Naive thymus-derived CD4-positive, alpha-beta T cell (primary cell): ENCODE measurements at regions not wholly inside any gene's neighbourhood (a gene's known extent, or its start where the extent isn't known, plus 50 kb on each side); places are given as distances from the start of the nearest gene placed in this dataset.

ENCODE experiments used
- ATAC-seq: fragments of 150-1000 bp; cut with Tn5 transposase; 2 replicates; pipeline ENCODE4 v1.10.0; 2021; ENCODE audit warnings: mild to moderate bottlenecking, moderate library complexity
- CTCF ChIA-PET: fragments of 350-600 bp; sonication (Branson Sonifier 250); formaldehyde crosslinking; loops from one replicate; lab custom pipeline; 2021; ENCODE audit warnings: antibody characterized with exemption; lab: Charles Lee
- POLR2A ChIA-PET: fragments of 350-600 bp; sonication (Branson Sonifier 250); formaldehyde crosslinking; loops from one replicate; lab custom pipeline; 2021; ENCODE audit warnings: antibody characterized with exemption, inconsistent platforms; lab: Charles Lee
- DNase-seq, 9 donors: peaks; one replicate each; pipeline versions ENCODE4 v3.0.0 to v3.0.0-alpha.2; 2020 to 2022; ENCODE audit warnings: mixed read lengths in 1 of 9
- H3K27ac ChIP-seq: one replicate; pipeline ENCODE4 v1.7.0; 2013; ENCODE audit warnings: mild to moderate bottlenecking, low read depth, low read length, moderate library complexity
- H3K27me3 ChIP-seq, 2 donors: one replicate each; pipeline ENCODE4 v1.7.0; 2013; ENCODE audit warnings: low read length in 2 of 2, mild to moderate bottlenecking in 2 of 2, moderate library complexity in 2 of 2; ENCODE audit not compliant: control insufficient read depth in 2 of 2, insufficient read depth in 2 of 2
- H3K36me3 ChIP-seq, 3 experiments: 1 replicate in 2 of 3; 2 replicates in 1 of 3; pipeline ENCODE4 v1.7.0; 2013; ENCODE audit warnings: low read length in 3 of 3, mild to moderate bottlenecking in 3 of 3, moderate library complexity in 1 of 3; ENCODE audit not compliant: insufficient read depth in 3 of 3, control insufficient read depth in 2 of 3
- H3K4me1 ChIP-seq, 2 donors: one replicate each; pipeline ENCODE4 v1.7.0; 2013; ENCODE audit warnings: low read length in 2 of 2, mild to moderate bottlenecking in 2 of 2, moderate library complexity in 1 of 2; ENCODE audit not compliant: control insufficient read depth in 2 of 2, insufficient read depth in 2 of 2
- H3K4me3 ChIP-seq: 2 replicates; pipeline ENCODE4 v1.7.0; 2013; ENCODE audit warnings: mild to moderate bottlenecking, low read length
- H3K9me3 ChIP-seq, 3 experiments: 1 replicate in 2 of 3; 2 replicates in 1 of 3; pipeline ENCODE4 v1.7.0; 2013; ENCODE audit warnings: low read length in 3 of 3; ENCODE audit not compliant: control insufficient read depth in 2 of 3
- H3K27ac Mint-ChIP-seq, 9 donors: one replicate each; pipeline ENCODE4 v1.8.0; 2020 to 2022; ENCODE audit warnings: mixed read lengths in 9 of 9, mild to moderate bottlenecking in 8 of 9, moderate library complexity in 5 of 9, inconsistent platforms in 2 of 9
- H3K27me3 Mint-ChIP-seq, 5 donors: one replicate each; pipeline ENCODE4 v1.8.0; 2021 to 2022; ENCODE audit warnings: mixed read lengths in 5 of 5, mild to moderate bottlenecking in 1 of 5
- H3K36me3 Mint-ChIP-seq, 5 donors: one replicate each; pipeline ENCODE4 v1.8.0; 2020 to 2022; ENCODE audit warnings: mixed read lengths in 5 of 5, mild to moderate bottlenecking in 3 of 5, inconsistent platforms in 1 of 5
- H3K4me1 Mint-ChIP-seq, 7 donors: one replicate each; pipeline ENCODE4 v1.8.0; 2020 to 2022; ENCODE audit warnings: mixed read lengths in 7 of 7, mild to moderate bottlenecking in 3 of 7, inconsistent platforms in 1 of 7
- H3K4me3 Mint-ChIP-seq, 10 donors: one replicate each; pipeline ENCODE4 v1.8.0; 2020 to 2022; ENCODE audit warnings: mild to moderate bottlenecking in 10 of 10, mixed read lengths in 10 of 10, moderate library complexity in 6 of 10, inconsistent platforms in 2 of 10
- H3K9me3 Mint-ChIP-seq, 11 donors: one replicate each; pipeline ENCODE4 v1.8.0; 2020 to 2022; ENCODE audit warnings: mixed read lengths in 11 of 11, mild to moderate bottlenecking in 4 of 11, inconsistent platforms in 1 of 11, moderate library complexity in 1 of 11
- intact Hi-C, 2 donors: fragments of 100-400 bp; cut with micrococcal nuclease; formaldehyde crosslinking; loops; one replicate each; pipeline ENCODE4 v1.15.1; 2023

DNA sequence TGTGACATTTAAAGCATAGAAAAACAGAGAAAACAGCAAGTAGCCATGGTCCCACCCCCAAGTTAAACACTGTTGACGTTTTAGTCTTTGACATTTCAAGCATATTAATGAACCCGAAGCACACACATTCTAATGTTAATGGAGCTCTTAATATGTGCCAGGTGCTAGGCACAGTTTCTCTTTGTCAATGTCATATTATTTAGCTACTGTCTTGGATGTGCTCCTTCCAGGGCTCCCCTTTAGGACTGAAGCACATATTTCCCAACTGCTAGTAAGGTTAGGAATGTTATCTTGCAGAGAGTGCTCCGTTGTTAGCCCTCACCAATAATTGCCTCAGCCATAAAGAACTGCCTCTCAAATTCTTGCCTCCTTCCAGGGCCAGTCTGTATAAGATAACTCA lies 716.6 kb upstream of the TENM4 start:
- Histone ChIP-seq H3K36me3 (no peaks in the 10 kb centered on the region), H3K27ac (no peak overlapping the region), H3K4me3 (no peak overlapping the region), H3K27me3 (no peaks in the 10 kb centered on the region), H3K4me1 (no peaks in the 10 kb centered on the region), H3K9me3 (no peaks in the 10 kb centered on the region)
- Mint-ChIP-seq H3K9me3 (peaks cover 0 to 21% (median 3%) of the 10 kb centered on the region in 11 donors), H3K4me1 (no peaks in the 10 kb centered on the region), H3K4me3 (no peak overlapping the region), H3K36me3 (no peaks in the 10 kb centered on the region), H3K27me3 (peaks cover 0 to 4% (median 0%) of the 10 kb centered on the region in 5 donors), H3K27ac (no peak overlapping the region)
- no peak for ATAC-seq
- intact Hi-C loops, result no loop called here
- POLR2A ChIA-PET, result no interaction called here
- no peak for DNase-seq
- CTCF ChIA-PET, result no interaction called here

DNA sequence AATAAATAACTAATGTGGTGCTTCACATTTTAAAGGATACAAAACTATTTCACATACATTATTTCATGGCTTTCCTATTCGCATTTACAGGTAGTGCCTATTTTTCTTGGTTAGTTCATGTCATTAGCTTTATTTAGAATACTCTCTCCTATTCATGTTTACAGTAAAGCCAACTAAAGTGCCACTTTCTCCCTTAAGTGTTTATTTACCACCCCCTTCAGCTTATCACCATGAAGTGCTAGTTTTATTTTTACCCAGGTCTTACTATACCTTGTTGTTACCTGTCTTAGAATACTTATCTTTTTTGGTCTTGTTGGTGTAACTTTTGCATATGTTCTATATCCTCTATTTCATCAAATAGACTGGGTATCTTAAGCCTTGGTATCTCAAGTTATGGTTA lies 715.2 kb upstream of the TENM4 start:
- Histone ChIP-seq H3K27ac (no peak overlapping the region), H3K36me3 (no peaks in the 10 kb centered on the region), H3K9me3 (no peaks in the 10 kb centered on the region), H3K4me1 (no peaks in the 10 kb centered on the region), H3K27me3 (no peaks in the 10 kb centered on the region), H3K4me3 (no peak overlapping the region)
- ChIA-PET CTCF (no interaction called here), POLR2A (no interaction called here)
- Mint-ChIP-seq H3K27me3 (peaks cover 0 to 4% (median 0%) of the 10 kb centered on the region in 5 donors), H3K9me3 (peaks cover 0 to 20% (median 4%) of the 10 kb centered on the region in 11 donors), H3K4me1 (no peaks in the 10 kb centered on the region), H3K4me3 (no peak overlapping the region), H3K27ac (no peak overlapping the region), H3K36me3 (no peaks in the 10 kb centered on the region)
- ATAC-seq (no peak), DNase-seq (no peak)
- intact Hi-C loops, result no loop called here

DNA sequence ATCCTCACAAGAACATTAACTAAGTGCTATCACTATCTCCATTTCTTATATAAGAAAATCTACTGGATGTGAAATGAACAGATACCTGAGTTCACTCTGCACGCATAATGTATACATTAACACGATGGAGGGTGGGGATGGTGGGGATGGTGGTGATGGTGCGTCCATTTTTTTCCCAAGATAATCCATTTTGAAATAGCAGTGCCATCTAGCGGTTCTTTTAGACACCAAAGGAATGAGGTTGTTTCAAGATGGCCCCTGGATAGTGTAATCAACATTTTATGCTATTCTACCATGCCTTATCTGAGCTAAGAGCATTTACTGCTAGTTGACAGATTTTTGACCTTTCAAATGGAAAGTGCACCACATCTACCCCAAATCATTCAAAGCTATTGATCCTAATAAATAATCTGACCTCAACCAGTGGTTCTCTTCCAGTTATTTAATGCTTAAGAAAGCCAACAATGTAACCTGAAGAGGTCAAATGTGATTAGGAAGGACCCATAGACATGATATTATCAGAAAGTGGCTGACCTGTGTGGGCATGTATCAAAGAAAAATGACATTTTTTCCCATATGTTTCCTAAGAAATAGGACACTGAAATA lies 714.7 kb upstream of the TENM4 start:
- no peaks in the 10 kb centered on the region for H3K9me3 ChIP-seq
- no peaks in the 10 kb centered on the region for H3K4me1 Mint-ChIP-seq
- no peaks in the 10 kb centered on the region for H3K36me3 ChIP-seq
- H3K27ac Mint-ChIP-seq, result no peak overlapping the region
- intact Hi-C loops, result no loop called here
- peaks cover 0 to 4% (median 0%) of the 10 kb centered on the region in 5 donors for H3K27me3 Mint-ChIP-seq
- POLR2A ChIA-PET, result no interaction called here
- H3K27me3 ChIP-seq, result no peaks in the 10 kb centered on the region
- no peaks in the 10 kb centered on the region for H3K36me3 Mint-ChIP-seq
- CTCF ChIA-PET, result no interaction called here
- ATAC-seq, result no peak
- no peaks in the 10 kb centered on the region for H3K4me1 ChIP-seq
- H3K4me3 Mint-ChIP-seq, result no peak overlapping the region
- H3K27ac ChIP-seq, result no peak overlapping the region
- peaks cover 0 to 16% (median 4%) of the 10 kb centered on the region in 11 donors for H3K9me3 Mint-ChIP-seq
- H3K4me3 ChIP-seq, result no peak overlapping the region
- DNase-seq, result no peak

DNA sequence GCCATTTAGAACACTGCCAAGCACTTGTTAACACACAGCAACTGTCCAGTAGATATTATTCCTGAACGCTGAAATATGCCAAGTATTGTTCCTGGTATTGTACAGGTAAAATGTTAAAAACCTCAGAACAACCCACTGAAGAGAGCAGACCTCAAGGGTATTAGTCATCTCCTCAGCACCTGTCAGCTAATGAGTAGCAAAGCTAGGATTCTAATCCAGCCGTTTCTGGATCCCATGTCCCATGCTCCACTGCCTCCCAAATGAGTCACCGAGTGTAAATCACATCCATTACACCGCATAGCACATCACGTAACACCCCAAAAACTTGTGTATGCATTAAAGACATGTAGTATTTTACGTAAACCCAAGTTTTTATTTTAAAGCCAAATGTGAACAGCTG lies 705.4 kb upstream of the TENM4 start:
- no peak overlapping the region for H3K27ac Mint-ChIP-seq
- no peak overlapping the region for H3K4me3 ChIP-seq

DNA sequence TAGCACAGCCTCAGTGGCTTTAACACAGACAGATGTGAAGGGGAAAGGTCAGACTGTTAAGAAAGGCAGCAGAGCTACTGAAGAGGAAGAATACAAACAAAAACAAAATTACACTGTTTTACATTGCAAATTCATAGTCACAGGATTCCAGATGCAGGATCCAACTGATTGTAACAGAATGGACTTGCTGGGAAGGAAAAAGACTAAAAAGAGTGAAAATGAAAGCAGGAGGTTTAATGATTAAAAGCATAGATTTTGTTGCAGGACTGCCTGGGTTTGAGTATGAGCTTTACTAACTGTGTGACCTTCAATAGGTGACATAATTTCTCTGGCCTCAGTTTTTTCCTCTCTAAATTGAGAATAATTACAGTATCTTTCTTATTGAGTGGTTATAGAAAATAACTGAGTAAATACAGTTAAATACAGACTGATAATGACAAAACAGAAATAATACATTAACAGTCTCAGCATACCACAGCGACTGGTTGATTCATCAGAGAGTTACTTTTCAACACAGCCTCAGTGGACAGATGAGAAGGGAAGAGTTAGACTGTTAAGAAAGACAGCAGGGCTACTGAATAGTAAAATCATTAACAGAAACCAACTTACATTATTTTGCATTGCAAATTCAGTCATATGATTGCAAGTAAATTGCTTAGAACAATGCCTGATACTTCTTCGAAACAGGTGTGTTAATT lies 704.2 kb upstream of the TENM4 start:
- H3K27me3 Mint-ChIP-seq, result no peaks in the 10 kb centered on the region
- Histone ChIP-seq H3K27me3 (no peaks in the 10 kb centered on the region), H3K4me1 (no peaks in the 10 kb centered on the region), H3K27ac (no peak overlapping the region), H3K36me3 (no peaks in the 10 kb centered on the region), H3K4me3 (no peak overlapping the region), H3K9me3 (no peaks in the 10 kb centered on the region)
- H3K4me1 Mint-ChIP-seq, result peaks cover 0 to 1% (median 0%) of the 10 kb centered on the region in 7 donors
- ChIA-PET POLR2A (no interaction called here), CTCF (no interaction called here)
- no peak for ATAC-seq
- no peak for DNase-seq
- H3K27ac Mint-ChIP-seq, result no peak overlapping the region
- intact Hi-C loops, result no loop called here
- no peaks in the 10 kb centered on the region for H3K36me3 Mint-ChIP-seq
- peaks cover 0 to 11% (median 5%) of the 10 kb centered on the region in 11 donors for H3K9me3 Mint-ChIP-seq
- no peak overlapping the region for H3K4me3 Mint-ChIP-seq

More for the DNA sequence above, 705.4 kb upstream of the TENM4 start:
- DNase-seq (no peak), ATAC-seq (no peak)
- POLR2A ChIA-PET, result no interaction called here
- Mint-ChIP-seq H3K9me3 (peaks cover 0 to 11% (median 2%) of the 10 kb centered on the region in 11 donors), H3K27me3 (no peaks in the 10 kb centered on the region), H3K36me3 (no peaks in the 10 kb centered on the region), H3K4me3 (no peak overlapping the region), H3K4me1 (peaks cover 0 to 1% (median 0%) of the 10 kb centered on the region in 7 donors)
- intact Hi-C loops, result no loop called here
- no peak overlapping the region for H3K27ac ChIP-seq
- no peaks in the 10 kb centered on the region for H3K27me3 ChIP-seq
- no peaks in the 10 kb centered on the region for H3K9me3 ChIP-seq
- H3K4me1 ChIP-seq, result no peaks in the 10 kb centered on the region
- H3K36me3 ChIP-seq, result no peaks in the 10 kb centered on the region
- CTCF ChIA-PET, result no interaction called here

DNA sequence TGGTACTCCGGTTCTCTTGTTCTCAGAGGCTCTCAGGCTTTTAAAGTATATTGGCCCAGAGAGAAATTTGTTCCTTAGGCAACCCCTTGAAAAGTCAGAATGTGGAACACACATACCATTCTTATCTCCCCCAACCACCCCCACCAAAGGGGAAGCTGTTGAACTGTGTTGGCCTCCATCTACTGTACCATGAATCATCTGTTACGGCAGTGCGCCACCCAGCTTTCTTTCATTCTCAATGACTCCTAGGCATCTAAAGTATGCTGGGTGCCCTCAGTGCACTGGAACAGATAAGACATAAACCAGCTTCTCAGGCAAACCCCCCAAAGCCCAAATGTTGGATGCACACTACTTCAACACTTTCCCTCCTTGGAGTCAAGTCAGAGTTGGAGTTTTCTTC lies 696.2 kb upstream of the TENM4 start:
- H3K36me3 Mint-ChIP-seq, result peaks cover 0 to 5% (median 0%) of the 10 kb centered on the region in 5 donors
- intact Hi-C loops, result no loop called here
- DNase-seq (no peak), ATAC-seq (no peak)
- H3K9me3 Mint-ChIP-seq, result peaks cover 0 to 28% (median 10%) of the 10 kb centered on the region in 11 donors
- H3K27ac Mint-ChIP-seq, result no peak overlapping the region
- POLR2A ChIA-PET, result no interaction called here
- H3K4me1 ChIP-seq, result no peaks in the 10 kb centered on the region
- H3K27ac ChIP-seq, result no peak overlapping the region
- CTCF ChIA-PET, result no interaction called here
- no peaks in the 10 kb centered on the region for H3K4me1 Mint-ChIP-seq
- H3K27me3 ChIP-seq, result no peaks in the 10 kb centered on the region
- no peak overlapping the region for H3K4me3 Mint-ChIP-seq
- no peak overlapping the region for H3K4me3 ChIP-seq
- no peaks in the 10 kb centered on the region for H3K36me3 ChIP-seq
- peaks cover 0 to 3% (median 0%) of the 10 kb centered on the region in 5 donors for H3K27me3 Mint-ChIP-seq
- H3K9me3 ChIP-seq, result no peaks in the 10 kb centered on the region

DNA sequence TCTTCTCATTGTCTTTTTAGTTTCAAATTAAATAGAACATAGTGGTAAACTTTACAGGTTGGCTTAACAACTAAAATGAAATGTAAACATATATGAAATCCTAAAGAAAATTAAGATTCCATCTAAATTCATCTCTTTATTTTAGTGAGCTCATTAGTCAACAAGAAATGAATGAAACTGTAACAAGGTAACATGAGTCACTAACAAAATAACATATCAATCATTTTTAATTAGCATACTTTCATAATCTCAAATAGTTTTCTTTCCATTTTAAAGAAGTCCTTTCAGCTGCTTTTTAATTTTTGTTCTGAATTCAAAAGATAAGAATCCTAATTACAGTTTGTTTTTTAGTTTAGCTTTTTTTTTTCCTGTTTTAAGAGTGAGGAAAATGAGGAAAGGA lies 688.6 kb upstream of the TENM4 start:
- DNase-seq (no peak), ATAC-seq (no peak)
- H3K27me3 Mint-ChIP-seq, result no peaks in the 10 kb centered on the region
- no peaks in the 10 kb centered on the region for H3K36me3 ChIP-seq
- POLR2A ChIA-PET, result no interaction called here
- H3K27ac Mint-ChIP-seq, result no peak overlapping the region
- H3K4me3 ChIP-seq, result no peak overlapping the region
- H3K36me3 Mint-ChIP-seq, result no peaks in the 10 kb centered on the region
- H3K27me3 ChIP-seq, result no peaks in the 10 kb centered on the region
- H3K9me3 Mint-ChIP-seq, result peaks cover 1 to 12% (median 4%) of the 10 kb centered on the region in 11 donors
- no peak overlapping the region for H3K4me3 Mint-ChIP-seq
- no peaks in the 10 kb centered on the region for H3K9me3 ChIP-seq
- H3K4me1 ChIP-seq, result no peaks in the 10 kb centered on the region
- CTCF ChIA-PET, result no interaction called here
- intact Hi-C loops, result no loop called here
- no peaks in the 10 kb centered on the region for H3K4me1 Mint-ChIP-seq
- H3K27ac ChIP-seq, result no peak overlapping the region
